Caco-2 (cell line): ENCODE measurements at regions not wholly inside any gene's neighbourhood (a gene's known extent, or its start where the extent isn't known, plus 50 kb on each side); places are given as distances from the start of the nearest gene placed in this dataset.

Experiments used
- BruUV-seq: library from RNA; stranded (reverse); fragments of 400-500 nt; replicated peaks from 2 replicates; lab custom pipeline; 2021; lab: Mats Ljungman, UMichigan
- CTCF ChIA-PET: fragments of 300-600 bp; sonication (Branson Sonifier 250); formaldehyde crosslinking; loops from one replicate; lab custom pipeline; 2022; ENCODE audit warnings: antibody characterized with exemption; lab: Charles Lee
- POLR2A ChIA-PET: fragments of 300-600 bp; sonication (Branson Sonifier 250); formaldehyde crosslinking; loops from one replicate; lab custom pipeline; 2022; ENCODE audit warnings: antibody characterized with exemption; lab: Charles Lee
- DNase-seq, 2 experiments: peaks; one replicate each; pipeline versions ENCODE4 v3.0.0 to v3.0.0-alpha.2; 2020 to 2022
- H3K27me3 ChIP-seq: replicated peaks from 2 replicates; pipeline ENCODE4 v1.6.0; 2011; ENCODE audit warnings: low read length; ENCODE audit not compliant: control insufficient read depth, insufficient read depth
- H3K36me3 ChIP-seq: 2 replicates; pipeline ENCODE4 v1.5.1; 2011; ENCODE audit warnings: low read length; ENCODE audit not compliant: control insufficient read depth, insufficient read depth
- H3K4me1 ChIP-seq: fragments of 250-450 bp; sonication (Bioruptor Pico); 2 replicates; pipeline ENCODE4 v1.5.1; 2020; ENCODE audit warnings: mild to moderate bottlenecking
- H3K4me3 ChIP-seq: 2 replicates; pipeline ENCODE4 v1.5.1; 2011; ENCODE audit warnings: low read depth, mild to moderate bottlenecking, control low read depth, low read length
- H3K9me3 ChIP-seq: fragments of 250-450 bp; sonication (Bioruptor Pico); 2 replicates; pipeline ENCODE4 v1.5.1; 2020; ENCODE audit warnings: mild to moderate bottlenecking, moderate library complexity
- H3K27ac Mint-ChIP-seq: one replicate; pipeline ENCODE4 v1.8.0; 2022; ENCODE audit warnings: mixed read lengths; ENCODE audit not compliant: unreplicated experiment
- H3K27me3 Mint-ChIP-seq: one replicate; pipeline ENCODE4 v1.8.0; 2022; ENCODE audit warnings: mixed read lengths; ENCODE audit not compliant: insufficient read depth, unreplicated experiment
- H3K36me3 Mint-ChIP-seq: one replicate; pipeline ENCODE4 v1.8.0; 2022; ENCODE audit warnings: mild to moderate bottlenecking, mixed read lengths; ENCODE audit not compliant: insufficient read depth, unreplicated experiment
- H3K4me1 Mint-ChIP-seq: one replicate; pipeline ENCODE4 v1.8.0; 2022; ENCODE audit warnings: low read depth, mixed read lengths; ENCODE audit not compliant: unreplicated experiment
- H3K4me3 Mint-ChIP-seq: one replicate; pipeline ENCODE4 v1.8.0; 2022; ENCODE audit warnings: mild to moderate bottlenecking, moderate library complexity, mixed read lengths; ENCODE audit not compliant: unreplicated experiment
- H3K9me3 Mint-ChIP-seq: one replicate; pipeline ENCODE4 v1.8.0; 2022; ENCODE audit warnings: mixed read lengths; ENCODE audit not compliant: unreplicated experiment
- intact Hi-C: fragments of 100-400 bp; cut with micrococcal nuclease; formaldehyde crosslinking; loops from one replicate; pipeline ENCODE4 v1.10.0; 2022; ENCODE audit not compliant: unreplicated experiment
- TF ChIP-seq, protein P1 (sequence below), 2 experiments: fragments of 200-600 bp in 1 of 2; IDR thresholded peaks; 1 replicate in 1 of 2; 2 replicates in 1 of 2; pipeline versions ENCODE4 v1.5.1 to v1.8.0; 2011 to 2022; ENCODE audit warnings: antibody characterized with exemption in 1 of 2, control low read depth in 1 of 2, inconsistent platforms in 1 of 2, low read depth in 1 of 2, low read length in 1 of 2, mild to moderate bottlenecking in 1 of 2, moderate library complexity in 1 of 2; ENCODE audit not compliant: insufficient read depth in 1 of 2, severe bottlenecking in 1 of 2, unreplicated experiment in 1 of 2

DNA sequence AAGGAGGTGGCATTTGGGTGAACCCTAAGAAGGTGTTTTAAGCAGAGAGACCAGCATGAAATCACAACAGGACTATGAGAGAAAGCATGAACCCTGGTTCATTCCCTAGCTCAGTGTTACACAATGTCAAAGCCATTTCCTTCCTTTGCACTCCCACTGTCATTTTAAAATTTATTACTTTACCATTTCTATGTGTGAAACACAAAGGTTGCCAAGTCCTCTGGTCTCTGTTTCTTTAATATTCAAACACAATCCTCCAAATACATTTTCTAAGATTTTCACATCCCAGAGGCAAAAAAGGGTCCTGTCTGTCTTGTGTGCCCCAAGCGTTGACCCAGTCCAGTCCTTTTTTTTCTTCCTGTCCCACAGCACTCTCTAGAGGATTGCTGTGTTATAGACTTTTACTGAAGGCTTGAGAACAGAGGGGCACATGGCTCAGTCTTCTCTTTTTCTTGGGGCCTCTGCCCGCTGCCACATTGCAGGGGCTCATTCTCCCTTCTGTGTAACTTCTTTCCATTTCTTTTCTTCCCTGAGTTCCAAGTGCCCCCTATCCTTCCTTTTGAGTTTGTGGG, 78.6 kb upstream of the SLC28A3 start:
- Mint-ChIP-seq H3K27me3 (peaks cover 4% of the 10 kb centered on the region), H3K27ac (no peak overlapping the region), H3K4me1 (no peaks in the 10 kb centered on the region), H3K4me3 (no peak overlapping the region), H3K9me3 (no peaks in the 10 kb centered on the region), H3K36me3 (no peaks in the 10 kb centered on the region)
- TF ChIP-seq, protein P1, sequence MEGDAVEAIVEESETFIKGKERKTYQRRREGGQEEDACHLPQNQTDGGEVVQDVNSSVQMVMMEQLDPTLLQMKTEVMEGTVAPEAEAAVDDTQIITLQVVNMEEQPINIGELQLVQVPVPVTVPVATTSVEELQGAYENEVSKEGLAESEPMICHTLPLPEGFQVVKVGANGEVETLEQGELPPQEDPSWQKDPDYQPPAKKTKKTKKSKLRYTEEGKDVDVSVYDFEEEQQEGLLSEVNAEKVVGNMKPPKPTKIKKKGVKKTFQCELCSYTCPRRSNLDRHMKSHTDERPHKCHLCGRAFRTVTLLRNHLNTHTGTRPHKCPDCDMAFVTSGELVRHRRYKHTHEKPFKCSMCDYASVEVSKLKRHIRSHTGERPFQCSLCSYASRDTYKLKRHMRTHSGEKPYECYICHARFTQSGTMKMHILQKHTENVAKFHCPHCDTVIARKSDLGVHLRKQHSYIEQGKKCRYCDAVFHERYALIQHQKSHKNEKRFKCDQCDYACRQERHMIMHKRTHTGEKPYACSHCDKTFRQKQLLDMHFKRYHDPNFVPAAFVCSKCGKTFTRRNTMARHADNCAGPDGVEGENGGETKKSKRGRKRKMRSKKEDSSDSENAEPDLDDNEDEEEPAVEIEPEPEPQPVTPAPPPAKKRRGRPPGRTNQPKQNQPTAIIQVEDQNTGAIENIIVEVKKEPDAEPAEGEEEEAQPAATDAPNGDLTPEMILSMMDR (IDR thresholded peaks at IDR 0.05; ENCODE audit: insufficient read depth in 1 of 2, low read depth in 1 of 2, low read length in 1 of 2, severe bottlenecking in 1 of 2, unreplicated experiment in 1 of 2) = peak in 1 of 2 experiments; percentile 0
- intact Hi-C loops = no loop called here
- Histone ChIP-seq H3K9me3 (no peaks in the 10 kb centered on the region), H3K4me3 (no peak overlapping the region), H3K36me3 (no peaks in the 10 kb centered on the region), H3K27me3 (no peaks in the 10 kb centered on the region), H3K4me1 (no peaks in the 10 kb centered on the region)
- BruUV-seq = no TSS peak
- CTCF ChIA-PET = no interaction called here
- POLR2A ChIA-PET = no interaction called here
- DNase-seq = no peak

DNA sequence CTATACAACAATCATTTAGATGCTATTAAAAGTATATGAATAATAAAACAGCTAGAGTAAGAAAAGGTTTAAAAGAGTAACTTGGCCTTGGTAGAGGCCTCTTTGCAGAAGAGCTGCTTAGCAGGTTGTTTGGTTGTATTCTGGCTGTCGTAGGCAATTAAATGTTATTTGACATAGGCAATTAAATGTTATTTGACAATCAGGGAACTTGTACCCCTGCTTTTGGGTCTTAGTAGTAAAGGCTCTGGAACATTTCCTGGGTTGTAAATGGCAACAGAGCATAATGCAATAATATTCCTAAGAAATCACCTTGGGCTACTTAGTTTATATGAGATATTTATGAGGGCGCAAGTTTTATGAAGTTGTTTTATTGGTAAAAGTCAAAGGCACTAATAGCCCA, 84.4 kb upstream of the SLC28A3 start:
- Histone ChIP-seq H3K4me3 (no peak overlapping the region), H3K4me1 (no peaks in the 10 kb centered on the region), H3K36me3 (no peaks in the 10 kb centered on the region), H3K9me3 (no peaks in the 10 kb centered on the region), H3K27me3 (no peaks in the 10 kb centered on the region)
- ChIA-PET POLR2A (no interaction called here), CTCF (no interaction called here)
- DNase-seq = no peak
- intact Hi-C loops = no loop called here
- Mint-ChIP-seq H3K27me3 (peaks cover 3% of the 10 kb centered on the region), H3K9me3 (no peaks in the 10 kb centered on the region), H3K27ac (no peak overlapping the region), H3K4me1 (no peaks in the 10 kb centered on the region), H3K4me3 (no peak overlapping the region), H3K36me3 (no peaks in the 10 kb centered on the region)
- BruUV-seq = no TSS peak
- TF ChIP-seq, protein P1 (IDR thresholded peaks at IDR 0.05; ENCODE audit: insufficient read depth in 1 of 2, low read depth in 1 of 2, low read length in 1 of 2, severe bottlenecking in 1 of 2, unreplicated experiment in 1 of 2) = no peak

DNA sequence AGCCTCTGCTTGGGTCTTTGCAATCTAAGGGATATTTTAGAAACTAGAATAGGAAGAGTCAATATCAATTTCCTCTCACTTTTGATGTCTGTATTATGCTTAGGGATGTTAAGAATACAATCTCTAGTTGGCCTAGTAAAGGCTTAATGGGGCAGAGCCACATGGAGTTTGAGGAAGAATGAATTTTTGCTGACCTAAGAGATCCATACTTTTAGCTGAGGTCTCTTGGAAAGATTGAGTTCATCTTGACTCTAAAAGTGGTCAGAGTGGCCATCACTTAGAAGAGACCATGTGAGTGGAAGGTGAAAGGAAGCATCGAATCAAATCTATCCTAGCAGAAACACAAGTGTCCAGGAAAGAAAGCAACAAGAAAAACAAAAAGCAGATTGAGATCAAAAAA, 92.2 kb upstream of the SLC28A3 start:
- no peaks in the 10 kb centered on the region for H3K4me1 Mint-ChIP-seq
- BruUV-seq = no TSS peak
- Histone ChIP-seq H3K4me3 (no peak overlapping the region), H3K9me3 (no peaks in the 10 kb centered on the region), H3K4me1 (no peaks in the 10 kb centered on the region), H3K36me3 (no peaks in the 10 kb centered on the region), H3K27me3 (no peaks in the 10 kb centered on the region)
- ChIA-PET CTCF (interaction anchor here (0.6 kb wide), 1 partner anchor 39 kb away, joined by 3 read pairs; no protein-coding TSS in a partner anchor), POLR2A (no interaction called here)
- H3K4me3 Mint-ChIP-seq = no peak overlapping the region
- DNase-seq = no peak
- peaks cover 3% of the 10 kb centered on the region for H3K27me3 Mint-ChIP-seq
- intact Hi-C loops = no loop called here
- H3K36me3 Mint-ChIP-seq = no peaks in the 10 kb centered on the region
- H3K9me3 Mint-ChIP-seq = peaks cover 9% of the 10 kb centered on the region
- TF ChIP-seq, protein P1 (IDR thresholded peaks at IDR 0.05; ENCODE audit: insufficient read depth in 1 of 2, low read depth in 1 of 2, low read length in 1 of 2, severe bottlenecking in 1 of 2, unreplicated experiment in 1 of 2) = no peak
- H3K27ac Mint-ChIP-seq = no peak overlapping the region
